Testis (tissue), 2 donors: ENCODE measurements at regions not wholly inside any gene's neighbourhood (a gene's known extent, or its start where the extent isn't known, plus 50 kb on each side); places are given as distances from the start of the nearest gene placed in this dataset.
"Not testable (repeated sequence)": the region's sequence is repeated elsewhere in the genome, so short reads cannot be mapped to it uniquely, and the experiment has no call there.

Experiments used
- CTCF ChIP-seq, 3 experiments: fragments of 450-650 bp in 2 of 3; fragments of 200-600 bp in 1 of 3; sonication (generic) in 1 of 3; IDR thresholded peaks; one replicate each; pipeline ENCODE4 v1.5.1; 2016 to 2019; ENCODE audit warnings: antibody characterized with exemption in 3 of 3, mild to moderate bottlenecking in 2 of 3, moderate library complexity in 1 of 3
- POLR2A ChIP-seq: fragments of 450-650 bp; IDR thresholded peaks from one replicate; pipeline ENCODE4 v1.6.1; 2017; ENCODE audit warnings: antibody characterized with exemption, mild to moderate bottlenecking, moderate library complexity

- TF ChIP-seq CTCF (IDR thresholded peaks at IDR 0.05); POLR2A: not testable (repeated sequence)
These were observed 55.9 kb upstream of the RIMBP3B start for GRCh38 chr22:21327629-21328028.
